HG03135 (cell line): ENCODE measurements at regions not wholly inside any gene's neighbourhood (a gene's known extent, or its start where the extent isn't known, plus 50 kb on each side); places are given as distances from the start of the nearest gene placed in this dataset.
A peak's percentile ranks its signal among the peaks of the same experiment; 100 is the strongest.

ENCODE experiments used
- ATAC-seq: cut with Tn5 transposase; IDR thresholded peaks from one replicate; pipeline ENCODE4 v1.9.1; 2021; ENCODE audit warnings: mild to moderate bottlenecking, moderate library complexity; ENCODE audit not compliant: unreplicated experiment

DNA sequence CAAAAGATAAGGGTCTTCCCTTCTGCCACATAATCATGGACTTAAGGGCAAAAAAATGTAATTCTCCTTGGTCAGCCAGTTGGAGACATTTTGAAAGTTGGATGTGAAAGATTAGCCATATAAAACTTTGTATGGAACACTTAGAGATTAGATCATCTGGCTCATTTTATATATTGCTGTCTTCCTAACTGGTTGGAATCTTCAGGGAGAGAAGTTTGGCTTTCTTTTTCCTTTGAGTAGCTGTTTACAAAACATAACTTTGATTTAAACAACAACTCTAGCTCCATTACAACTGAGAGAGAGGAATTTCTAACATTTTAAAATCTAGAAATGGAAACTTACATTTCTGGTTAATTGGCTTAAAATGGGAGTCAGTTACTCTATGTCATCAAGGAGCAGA is 132.7 kb downstream of the RDH14 start:
- ATAC-seq = no peak

- ATAC-seq = no peak
Measured at GRCh38 chr2:18426174-18426573, 134.3 kb downstream of the RDH14 start.

GRCh38 chr2:18425210-18425703 is 135.2 kb downstream of the RDH14 start:
- ATAC-seq = no peak

DNA sequence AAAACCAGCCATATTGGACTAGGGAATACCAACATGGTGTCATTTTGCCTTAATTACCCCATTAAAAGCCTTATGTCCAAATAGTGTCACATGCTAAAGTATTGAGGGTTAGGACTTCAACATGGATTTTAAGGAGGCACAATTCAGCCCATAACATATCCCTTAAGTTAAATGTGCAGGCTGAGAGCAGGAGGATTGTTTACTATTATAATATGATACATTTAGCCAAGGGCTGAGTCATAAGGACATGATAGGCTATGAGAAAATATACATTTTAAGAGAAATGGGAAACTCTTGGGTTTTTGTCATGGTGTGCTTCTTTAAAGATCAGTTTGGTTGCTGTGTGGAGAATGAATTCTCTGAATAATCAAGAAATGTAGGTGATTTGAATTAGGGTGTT is 136.8 kb downstream of the RDH14 start:
- no peak for ATAC-seq

DNA sequence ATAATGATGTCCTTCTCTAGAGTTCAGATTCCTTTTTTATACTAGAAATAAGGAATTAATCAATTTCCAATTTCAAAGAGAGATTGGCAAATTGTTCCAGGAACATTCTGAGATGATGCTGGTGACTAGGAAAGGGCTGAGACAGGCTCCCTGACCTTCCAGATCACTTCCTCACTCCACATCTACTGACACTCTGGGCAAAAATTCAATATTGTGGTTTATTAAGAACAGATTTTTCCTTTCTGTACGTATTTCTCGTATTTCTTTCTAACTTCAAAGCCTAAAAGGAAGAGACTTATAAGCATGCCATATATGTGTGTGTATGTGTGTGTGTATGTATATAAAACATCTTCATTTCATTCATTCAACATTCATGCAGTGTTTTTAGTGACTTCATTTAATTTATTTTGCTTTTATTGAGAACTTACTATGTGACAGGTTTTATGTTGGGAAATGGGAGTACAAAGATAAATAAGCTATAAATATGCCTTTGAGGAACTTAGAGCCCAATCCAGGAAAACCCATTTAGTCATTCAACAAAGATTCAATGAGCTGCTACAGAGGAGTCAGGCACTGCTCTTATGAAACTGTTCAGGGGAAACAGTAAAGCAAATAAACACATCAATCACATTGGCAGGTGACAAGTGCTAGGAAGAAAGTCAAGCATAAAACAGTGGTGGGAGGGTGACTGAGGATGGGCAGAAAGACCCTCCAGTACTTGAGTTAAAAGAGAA is 137.9 kb downstream of the RDH14 start:
- no peak for ATAC-seq

DNA sequence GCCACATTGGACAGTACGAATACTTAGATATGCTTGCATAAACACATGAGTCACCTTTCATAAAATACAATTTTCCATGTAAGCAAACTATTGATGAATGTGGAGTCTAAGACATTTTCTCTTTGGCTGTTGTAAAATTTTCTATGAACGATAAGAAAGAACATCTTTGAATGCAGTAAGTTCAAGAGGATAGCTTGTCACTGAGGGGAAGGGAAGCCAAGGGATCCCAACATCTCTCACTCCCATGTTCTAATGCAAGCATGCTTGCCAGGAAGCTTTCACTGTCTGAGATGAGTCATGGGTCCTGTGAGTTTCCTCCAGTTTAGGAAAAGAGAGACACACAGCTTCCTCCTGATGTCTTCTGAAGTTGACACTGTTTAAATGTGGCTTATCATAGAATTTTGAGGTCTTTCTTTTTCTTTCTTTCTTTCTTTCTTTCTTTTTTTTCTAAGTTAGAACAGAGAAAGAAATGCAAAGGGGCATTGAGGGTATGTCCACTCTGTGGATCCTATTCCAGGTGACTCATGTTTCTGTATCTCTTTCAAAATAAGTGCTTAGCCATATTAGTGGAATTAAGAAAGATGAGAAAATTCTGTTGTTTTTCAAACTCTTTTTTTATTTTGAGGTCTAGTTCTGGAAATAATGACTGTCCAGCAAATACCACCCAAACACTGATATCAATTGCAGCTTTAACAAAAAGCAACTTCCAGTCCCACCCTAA is 146.6 kb downstream of the RDH14 start:
- no peak for ATAC-seq

DNA sequence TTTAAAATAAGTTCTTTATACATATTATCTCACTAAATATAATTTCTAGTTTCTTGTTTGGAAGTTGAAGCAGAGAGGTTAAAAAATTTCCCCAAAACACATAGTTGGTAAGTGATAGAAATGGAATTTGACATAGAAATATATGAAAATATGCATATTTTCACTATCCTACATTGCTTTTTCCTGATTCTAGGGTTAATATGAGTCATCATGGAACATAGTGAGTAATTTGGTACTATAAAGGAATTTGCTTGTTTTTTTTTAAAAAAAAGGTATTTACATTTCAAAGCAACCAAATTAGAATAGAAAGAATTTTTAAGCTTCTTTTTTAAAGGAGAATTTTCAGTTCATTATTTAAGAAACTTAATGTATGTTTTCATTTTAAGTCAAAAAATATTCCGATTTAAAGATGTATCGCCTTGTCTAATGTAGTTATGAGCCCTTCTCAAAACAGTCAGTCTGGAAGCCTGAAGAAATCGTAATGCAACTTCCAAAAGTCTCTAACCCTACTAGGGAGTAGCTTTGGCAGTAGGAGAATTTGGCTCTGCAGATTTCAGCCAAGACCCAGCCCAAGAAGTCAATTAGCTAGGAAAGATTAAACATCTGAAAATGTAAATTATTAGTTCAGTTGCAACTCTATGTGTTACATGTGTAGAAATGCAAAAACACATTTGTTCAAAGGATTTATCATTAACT is 147.3 kb downstream of the RDH14 start:
- ATAC-seq = no peak

- no peak for ATAC-seq
Measured at GRCh38 chr2:18411626-18412025, 148.8 kb downstream of the RDH14 start.

- no peak for ATAC-seq
Measured at GRCh38 chr2:18410543-18410942, 149.9 kb downstream of the RDH14 start.

- ATAC-seq = no peak
Measured at GRCh38 chr2:18408638-18409037, 151.8 kb downstream of the RDH14 start.

GRCh38 chr2:18406219-18406618 is 154.2 kb downstream of the RDH14 start:
- ATAC-seq = no peak

DNA sequence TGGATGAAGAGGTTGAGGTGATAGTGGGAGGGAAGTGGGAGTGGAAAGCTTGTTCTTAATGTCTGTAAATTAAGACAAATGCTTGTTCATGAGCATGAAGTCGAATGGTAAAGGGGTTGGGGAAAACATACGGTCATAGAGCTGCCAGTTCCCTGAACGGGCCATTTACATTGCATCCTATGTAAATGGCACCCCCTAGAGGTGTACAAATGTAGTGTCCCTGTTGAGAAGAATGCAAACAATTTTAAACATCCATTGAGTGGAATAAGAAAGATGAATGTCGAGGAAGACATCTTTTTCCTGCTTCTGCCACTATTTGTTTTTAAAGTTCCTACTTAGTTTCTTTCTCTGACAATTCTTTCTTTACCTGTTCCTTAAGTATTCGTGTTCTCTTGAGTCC is 155.7 kb downstream of the RDH14 start:
- ATAC-seq = no peak

DNA sequence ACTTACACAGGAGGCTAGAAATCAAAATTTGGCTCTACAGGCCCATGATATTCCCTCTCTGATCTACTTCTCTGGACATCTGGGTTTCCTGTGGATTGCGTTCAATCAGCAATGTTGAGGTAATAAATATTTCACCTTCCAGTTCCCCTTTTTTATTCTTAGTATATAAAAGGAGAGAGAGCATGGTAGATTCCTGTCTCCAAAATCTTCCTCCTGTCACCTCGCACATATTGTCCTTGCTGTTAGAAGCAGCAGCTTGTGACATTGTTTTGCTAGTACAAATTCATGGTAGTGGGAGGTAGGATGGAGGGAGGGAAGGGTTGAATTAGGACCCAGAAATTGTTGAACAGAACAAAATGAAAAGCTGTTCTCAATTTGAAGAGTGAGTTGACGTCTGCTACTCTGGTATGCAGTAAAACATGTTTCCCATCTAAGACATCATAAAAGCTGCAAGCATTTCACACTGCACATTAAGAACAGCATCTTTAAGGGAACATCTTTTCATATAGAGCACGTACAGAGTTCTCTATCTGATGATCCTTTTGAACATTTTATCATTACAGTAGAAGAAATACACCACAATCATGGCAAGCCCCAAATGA is 156.4 kb downstream of the RDH14 start:
- ATAC-seq = no peak

GRCh38 chr2:18402831-18403230 is 157.6 kb downstream of the RDH14 start:
- no peak for ATAC-seq

- no peak for ATAC-seq
Measured at GRCh38 chr2:18401471-18401870, 159.0 kb downstream of the RDH14 start.

GRCh38 chr2:18399601-18400000 is 160.9 kb downstream of the RDH14 start:
- no peak for ATAC-seq

DNA sequence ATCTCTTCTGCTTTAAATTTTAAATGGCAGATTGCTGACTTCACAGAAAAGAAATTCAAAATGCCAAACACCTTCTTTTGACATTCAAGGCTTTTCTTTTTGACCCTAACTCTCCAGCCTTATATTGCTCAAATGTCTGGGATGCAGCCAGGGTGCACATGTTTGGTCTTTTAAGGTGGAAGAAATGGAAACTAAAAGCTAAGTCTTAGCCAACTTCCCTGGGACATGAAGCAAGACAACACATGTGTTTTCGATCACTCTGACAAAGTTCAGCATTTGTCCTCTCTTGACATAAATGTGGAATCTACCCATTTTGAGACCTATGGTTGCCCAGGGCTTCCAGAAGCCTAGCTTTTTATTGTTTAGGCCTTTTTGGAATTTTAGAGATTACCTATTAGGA is 161.6 kb downstream of the RDH14 start:
- ATAC-seq = no peak

DNA sequence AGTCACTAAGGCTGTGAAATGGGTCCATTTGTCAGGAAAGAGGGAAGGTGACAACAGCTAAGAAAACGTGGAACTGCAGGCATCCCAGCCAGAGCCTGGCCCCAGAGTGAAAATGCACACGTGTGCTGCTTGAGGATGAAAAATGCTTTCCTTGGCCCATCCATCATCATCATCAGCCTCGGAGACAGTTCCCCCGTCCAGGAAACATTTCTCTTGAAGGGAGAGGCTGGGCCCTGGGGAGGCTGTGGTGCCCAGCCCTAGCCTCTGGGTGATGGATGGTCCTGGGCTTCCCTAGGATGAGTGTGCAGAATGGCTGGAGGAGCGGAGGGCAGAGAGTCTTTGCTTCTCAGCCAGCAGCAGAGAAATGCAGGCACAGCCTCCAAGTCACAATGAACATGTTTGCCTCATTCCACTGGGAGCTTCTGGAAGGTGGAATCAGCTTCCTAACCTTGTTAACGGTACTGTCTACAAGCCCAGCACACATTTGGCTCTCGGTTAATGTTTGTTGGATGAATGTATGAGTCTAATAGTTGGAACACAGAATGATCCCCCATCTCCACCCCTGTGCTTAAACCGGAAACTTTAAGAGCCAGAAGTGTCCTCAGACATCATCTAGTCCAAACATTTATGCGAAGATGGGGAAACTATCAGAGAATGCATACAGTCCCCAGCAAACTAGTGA is 164.0 kb downstream of the RDH14 start:
- no peak for ATAC-seq

GRCh38 chr2:18395555-18395954 is 164.9 kb downstream of the RDH14 start:
- no peak for ATAC-seq

- peak; percentile 88 for ATAC-seq
Measured at GRCh38 chr2:18387441-18388206, 172.8 kb downstream of the RDH14 start.
